ENCODE measurements at regions not wholly inside any gene's neighbourhood (a gene's known extent, or its start where the extent isn't known, plus 50 kb on each side); places are given as distances from the start of the nearest gene placed in this dataset.
"Not testable (repeated sequence)": the region's sequence is repeated elsewhere in the genome, so short reads cannot be mapped to it uniquely, and the experiment has no call there.

- TF ChIP-seq, protein P1, sequence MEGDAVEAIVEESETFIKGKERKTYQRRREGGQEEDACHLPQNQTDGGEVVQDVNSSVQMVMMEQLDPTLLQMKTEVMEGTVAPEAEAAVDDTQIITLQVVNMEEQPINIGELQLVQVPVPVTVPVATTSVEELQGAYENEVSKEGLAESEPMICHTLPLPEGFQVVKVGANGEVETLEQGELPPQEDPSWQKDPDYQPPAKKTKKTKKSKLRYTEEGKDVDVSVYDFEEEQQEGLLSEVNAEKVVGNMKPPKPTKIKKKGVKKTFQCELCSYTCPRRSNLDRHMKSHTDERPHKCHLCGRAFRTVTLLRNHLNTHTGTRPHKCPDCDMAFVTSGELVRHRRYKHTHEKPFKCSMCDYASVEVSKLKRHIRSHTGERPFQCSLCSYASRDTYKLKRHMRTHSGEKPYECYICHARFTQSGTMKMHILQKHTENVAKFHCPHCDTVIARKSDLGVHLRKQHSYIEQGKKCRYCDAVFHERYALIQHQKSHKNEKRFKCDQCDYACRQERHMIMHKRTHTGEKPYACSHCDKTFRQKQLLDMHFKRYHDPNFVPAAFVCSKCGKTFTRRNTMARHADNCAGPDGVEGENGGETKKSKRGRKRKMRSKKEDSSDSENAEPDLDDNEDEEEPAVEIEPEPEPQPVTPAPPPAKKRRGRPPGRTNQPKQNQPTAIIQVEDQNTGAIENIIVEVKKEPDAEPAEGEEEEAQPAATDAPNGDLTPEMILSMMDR (IDR thresholded peaks at IDR 0.05; ENCODE audit: unreplicated experiment) = no peak
- ChIA-PET POLR2A (interaction anchor here (0.7 kb wide), 1 partner anchor 165 kb away, joined by 3 read pairs; no protein-coding TSS in a partner anchor), CTCF (interaction anchor here (0.5 to 1.3 kb wide), 2 partner anchors 9 to 222 kb away, joined by 3 to 4 read pairs; no protein-coding TSS in a partner anchor)
- BruUV-seq (replicated peaks) = no TSS peak
- H3K27me3 Mint-ChIP-seq (ENCODE audit: insufficient read depth, unreplicated experiment) = no peaks in the 10 kb centered on the region
- no peak overlapping the region for H3K4me3 Mint-ChIP-seq (ENCODE audit: unreplicated experiment)
- intact Hi-C loops (cut with micrococcal nuclease) = no loop called here
- H3K9me3 Mint-ChIP-seq (ENCODE audit: unreplicated experiment) = no peaks in the 10 kb centered on the region
- no peak for DNase-seq (ENCODE audit: unreplicated experiment)
- no peaks in the 10 kb centered on the region for H3K4me1 Mint-ChIP-seq (ENCODE audit: insufficient read depth, unreplicated experiment)
- H3K27ac Mint-ChIP-seq (ENCODE audit: low read depth, unreplicated experiment) = no peak overlapping the region
- H3K36me3 Mint-ChIP-seq (ENCODE audit: insufficient read depth, unreplicated experiment) = no peaks in the 10 kb centered on the region
Measured at GRCh38 chr6:12535586-12536314, 180.8 kb upstream of the PHACTR1 start.

- ChIA-PET POLR2A (interaction anchor here (0.7 kb wide), 1 partner anchor 166 kb away, joined by 3 read pairs; no protein-coding TSS in a partner anchor), CTCF (interaction anchor here (1.3 kb wide), 1 partner anchor 8 kb away, joined by 4 read pairs; no protein-coding TSS in a partner anchor)
- TF ChIP-seq, protein P1 (IDR thresholded peaks at IDR 0.05; ENCODE audit: unreplicated experiment) = no peak
- Mint-ChIP-seq H3K27ac (ENCODE audit: low read depth, unreplicated experiment) (no peak overlapping the region), H3K4me3 (ENCODE audit: unreplicated experiment) (no peak overlapping the region), H3K4me1 (ENCODE audit: insufficient read depth, unreplicated experiment) (no peaks in the 10 kb centered on the region), H3K27me3 (ENCODE audit: insufficient read depth, unreplicated experiment) (no peaks in the 10 kb centered on the region), H3K36me3 (ENCODE audit: insufficient read depth, unreplicated experiment) (no peaks in the 10 kb centered on the region), H3K9me3 (ENCODE audit: unreplicated experiment) (no peaks in the 10 kb centered on the region)
- intact Hi-C loops (cut with micrococcal nuclease) = no loop called here
- DNase-seq (ENCODE audit: unreplicated experiment) = no peak
- BruUV-seq (replicated peaks) = no TSS peak
Measured at GRCh38 chr6:12536416-12536815, 180.2 kb upstream of the PHACTR1 start.

DNA sequence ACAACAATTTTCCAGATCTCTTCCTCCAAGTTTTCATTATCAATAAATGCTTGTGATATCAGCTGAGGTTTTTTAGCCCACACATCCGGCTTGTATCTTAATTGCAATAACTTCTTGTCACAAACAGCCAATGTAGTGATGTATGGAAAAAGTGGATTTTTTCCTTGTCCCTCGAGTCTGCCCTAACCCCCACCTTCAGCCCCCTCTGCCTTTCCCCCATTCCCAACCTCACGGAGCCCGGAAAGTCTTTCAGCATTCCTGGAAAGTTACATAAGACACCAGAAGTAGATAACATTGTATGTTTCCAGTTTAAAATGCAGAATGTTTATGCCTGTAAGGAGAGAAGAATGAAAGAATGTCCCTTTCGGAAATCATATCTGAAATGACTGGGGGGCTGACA lies 179.2 kb upstream of the PHACTR1 start:
- CTCF ChIA-PET = no interaction called here
- no peaks in the 10 kb centered on the region for H3K36me3 Mint-ChIP-seq (ENCODE audit: insufficient read depth, unreplicated experiment)
- no peak for DNase-seq (ENCODE audit: unreplicated experiment)
- H3K4me3 Mint-ChIP-seq (ENCODE audit: unreplicated experiment) = no peak overlapping the region
- TF ChIP-seq, protein P1 (IDR thresholded peaks at IDR 0.05; ENCODE audit: unreplicated experiment) = no peak
- no peaks in the 10 kb centered on the region for H3K9me3 Mint-ChIP-seq (ENCODE audit: unreplicated experiment)
- H3K4me1 Mint-ChIP-seq (ENCODE audit: insufficient read depth, unreplicated experiment) = no peaks in the 10 kb centered on the region
- no peaks in the 10 kb centered on the region for H3K27me3 Mint-ChIP-seq (ENCODE audit: insufficient read depth, unreplicated experiment)
- no peak overlapping the region for H3K27ac Mint-ChIP-seq (ENCODE audit: low read depth, unreplicated experiment)
- BruUV-seq (replicated peaks) = no TSS peak
- POLR2A ChIA-PET = no interaction called here
- intact Hi-C loops (cut with micrococcal nuclease) = no loop called here

GRCh38 chr6:12538881-12539357 lies 177.6 kb upstream of the PHACTR1 start:
- H3K27ac Mint-ChIP-seq (ENCODE audit: low read depth, unreplicated experiment) = no peak overlapping the region
- DNase-seq (ENCODE audit: unreplicated experiment) = no peak
- CTCF ChIA-PET = no interaction called here
- H3K36me3 Mint-ChIP-seq (ENCODE audit: insufficient read depth, unreplicated experiment) = no peaks in the 10 kb centered on the region
- no peaks in the 10 kb centered on the region for H3K9me3 Mint-ChIP-seq (ENCODE audit: unreplicated experiment)
- POLR2A ChIA-PET = no interaction called here
- H3K27me3 Mint-ChIP-seq (ENCODE audit: insufficient read depth, unreplicated experiment) = no peaks in the 10 kb centered on the region
- H3K4me3 Mint-ChIP-seq (ENCODE audit: unreplicated experiment) = no peak overlapping the region
- no TSS peak for BruUV-seq (replicated peaks)
- no peaks in the 10 kb centered on the region for H3K4me1 Mint-ChIP-seq (ENCODE audit: insufficient read depth, unreplicated experiment)
- TF ChIP-seq, protein P1 (IDR thresholded peaks at IDR 0.05; ENCODE audit: unreplicated experiment) = no peak
- intact Hi-C loops (cut with micrococcal nuclease) = no loop called here

DNA sequence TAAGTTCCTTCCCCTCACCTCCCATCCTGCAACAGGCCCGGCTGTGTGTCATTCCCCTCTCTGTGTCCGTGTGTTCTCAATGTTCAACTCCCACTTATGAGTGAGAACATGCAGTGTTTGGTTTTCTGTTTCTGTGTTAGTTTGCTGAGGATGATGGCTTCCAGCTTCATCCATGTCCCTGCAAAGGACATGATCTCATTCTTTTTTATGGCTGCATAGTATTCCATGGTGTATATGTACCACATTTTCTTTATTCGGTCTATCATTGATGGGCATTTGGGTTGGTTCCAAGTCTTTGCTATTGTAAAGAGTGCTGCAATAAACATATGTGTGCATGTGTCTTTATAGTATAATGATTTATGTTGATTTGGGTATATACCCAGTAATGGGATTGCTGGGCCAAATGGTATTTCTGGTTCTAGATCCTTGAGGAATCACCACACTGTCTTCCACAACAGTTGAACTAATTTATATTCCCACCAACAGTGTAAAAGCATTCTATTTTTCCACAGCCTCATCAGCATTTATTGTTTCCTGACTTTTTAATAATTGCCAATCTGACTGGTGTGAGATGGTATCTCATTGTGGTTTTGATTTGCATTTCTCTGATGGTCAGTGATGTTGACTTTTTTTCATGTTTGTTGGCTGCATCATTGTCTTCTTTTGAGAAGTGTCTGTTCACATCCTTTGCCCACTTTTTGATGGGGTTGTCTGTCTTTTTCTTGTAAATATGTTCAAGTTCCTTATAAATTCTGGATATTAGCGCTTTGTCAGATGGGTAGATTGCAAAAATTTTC lies 174.1 kb upstream of the PHACTR1 start:
- POLR2A ChIA-PET; BruUV-seq (replicated peaks); H3K27me3 Mint-ChIP-seq (ENCODE audit: insufficient read depth, unreplicated experiment); H3K4me3 Mint-ChIP-seq (ENCODE audit: unreplicated experiment); intact Hi-C loops (cut with micrococcal nuclease); H3K36me3 Mint-ChIP-seq (ENCODE audit: insufficient read depth, unreplicated experiment); CTCF ChIA-PET; H3K9me3 Mint-ChIP-seq (ENCODE audit: unreplicated experiment); DNase-seq (ENCODE audit: unreplicated experiment); H3K27ac Mint-ChIP-seq (ENCODE audit: low read depth, unreplicated experiment): not testable (repeated sequence)
- H3K4me1 Mint-ChIP-seq (ENCODE audit: insufficient read depth, unreplicated experiment) = peaks cover 13% of the 10 kb centered on the region
